ENCODE measurements at regions not wholly inside any gene's neighbourhood (a gene's known extent, or its start where the extent isn't known, plus 50 kb on each side); places are given as distances from the start of the nearest gene placed in this dataset.

DNA sequence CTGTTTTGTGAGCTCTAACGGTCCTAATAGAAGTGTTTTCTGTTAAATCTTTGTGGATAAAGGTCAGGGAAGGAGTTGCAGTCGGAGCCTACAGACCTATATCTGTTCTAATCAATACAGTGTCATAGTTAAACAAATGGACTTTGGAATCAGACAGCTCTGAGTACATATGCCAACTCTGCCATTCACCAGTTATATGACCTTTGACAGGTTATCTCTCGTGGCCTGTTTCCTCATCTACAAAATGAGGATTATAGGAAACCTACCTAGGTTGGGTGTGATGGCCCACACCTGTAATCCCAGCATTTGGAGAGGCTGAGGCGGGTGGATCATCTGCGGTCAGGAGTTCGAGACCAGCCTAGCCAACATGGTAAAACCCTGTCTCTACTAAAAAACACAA is 89.7 kb downstream of the MID1IP1 start:
- Histone ChIP-seq H3K9me2 (ENCODE audit: insufficient read depth) (no peaks in the 10 kb centered on the region), H3K4me1 (ENCODE audit: control insufficient read depth in 1 of 2, insufficient read depth in 2 of 2, low read length in 2 of 2) (no peaks in the 10 kb centered on the region), H3K4me2 (ENCODE audit: low read length) (no peak overlapping the region), H3K27me3 (ENCODE audit: insufficient read depth, low read length) (no peaks in the 10 kb centered on the region), H3K9ac (ENCODE audit: low read length) (no peak overlapping the region), H2AFZ (ENCODE audit: low read depth, low read length, poor library complexity, severe bottlenecking) (no peak overlapping the region), H3K27ac (ENCODE audit: low read depth, low read length) (no peak overlapping the region), H3K4me3 (replicated peaks in 1 of 2; ENCODE audit: low read depth in 1 of 2, low read length in 2 of 2) (no peak overlapping the region), H3K79me2 (ENCODE audit: insufficient read depth, low read length) (no peaks in the 10 kb centered on the region), H3K9me3 (ENCODE audit: control insufficient read depth in 1 of 2, insufficient read depth in 1 of 2, low read depth in 1 of 2, low read length in 2 of 2) (no peaks in the 10 kb centered on the region), H4K20me1 (ENCODE audit: insufficient read depth) (no peaks in the 10 kb centered on the region), H3K36me3 (ENCODE audit: control insufficient read depth in 1 of 2, insufficient read depth in 2 of 2, low read length in 2 of 2) (no peaks in the 10 kb centered on the region)
- BruUV-seq (replicated peaks) = no TSS peak
- no peak for ATAC-seq
- ChIA-PET RAD21 (ENCODE audit: low non-redundant PET in 1 of 2, low total read pairs in 2 of 2, uncharacterized antibody in 2 of 2, unreplicated experiment in 2 of 2) (no interaction called here), CTCF (no interaction called here), POLR2A (no interaction called here)
- intact Hi-C loops (cut with micrococcal nuclease) = no loop called here
- TF ChIP-seq POLR2AphosphoS5 (IDR thresholded peaks at IDR 0.05; ENCODE audit: low read depth, low read length) = no peak
- no peak for TF ChIP-seq CBX3 (IDR thresholded peaks at IDR 0.05; ENCODE audit: low read depth)
- TF ChIP-seq FOSL1 (IDR thresholded peaks at IDR 0.05; ENCODE audit: low read depth) = no peak
- no peak for TF ChIP-seq CEBPB (IDR thresholded peaks at IDR 0.05; ENCODE audit: low read depth)
- no peak for TF ChIP-seq SP1 (IDR thresholded peaks at IDR 0.05; ENCODE audit: low read depth)
- no peak for TF ChIP-seq EZH2phosphoT487 (IDR thresholded peaks at IDR 0.05; ENCODE audit: borderline replicate concordance)
- no peak for TF ChIP-seq EZH2 (IDR thresholded peaks at IDR 0.05)
- TF ChIP-seq TCF7L2 (IDR thresholded peaks at IDR 0.05; ENCODE audit: borderline replicate concordance, extremely low read depth, insufficient read depth, insufficient read length) = no peak
- TF ChIP-seq ELF1 (IDR thresholded peaks at IDR 0.05; ENCODE audit: borderline replicate concordance, low read depth) = no peak
- no peak for TF ChIP-seq EGR1 (IDR thresholded peaks at IDR 0.05; ENCODE audit: low read depth)
- TF ChIP-seq ZNF274 (IDR thresholded peaks at IDR 0.05; ENCODE audit: low read depth, low read length) = no peak
- TF ChIP-seq SRF (IDR thresholded peaks at IDR 0.05; ENCODE audit: low read depth) = no peak
- no peak for DNase-seq (ENCODE audit: low read depth, low spot score)

GRCh38 chrX:38891641-38892413 is 90.6 kb downstream of the MID1IP1 start:
- CTCF ChIA-PET = no interaction called here
- H2AFZ ChIP-seq (ENCODE audit: low read depth, low read length, poor library complexity, severe bottlenecking) = no peak overlapping the region
- H3K79me2 ChIP-seq (ENCODE audit: insufficient read depth, low read length) = no peaks in the 10 kb centered on the region
- no peaks in the 10 kb centered on the region for H3K27me3 ChIP-seq (ENCODE audit: insufficient read depth, low read length)
- H4K20me1 ChIP-seq (ENCODE audit: insufficient read depth) = no peaks in the 10 kb centered on the region
- RAD21 ChIA-PET (ENCODE audit: low non-redundant PET in 1 of 2, low total read pairs in 2 of 2, uncharacterized antibody in 2 of 2, unreplicated experiment in 2 of 2) = no interaction called here
- H3K9ac ChIP-seq (ENCODE audit: low read length) = no peak overlapping the region
- no peak for DNase-seq (ENCODE audit: low read depth, low spot score)
- no peaks in the 10 kb centered on the region for H3K4me1 ChIP-seq (ENCODE audit: control insufficient read depth in 1 of 2, insufficient read depth in 2 of 2, low read length in 2 of 2)
- no peaks in the 10 kb centered on the region for H3K9me3 ChIP-seq (ENCODE audit: control insufficient read depth in 1 of 2, insufficient read depth in 1 of 2, low read depth in 1 of 2, low read length in 2 of 2)
- H3K4me3 ChIP-seq (replicated peaks in 1 of 2; ENCODE audit: low read depth in 1 of 2, low read length in 2 of 2) = no peak overlapping the region
- no peak overlapping the region for H3K4me2 ChIP-seq (ENCODE audit: low read length)
- POLR2A ChIA-PET = no interaction called here
- no peaks in the 10 kb centered on the region for H3K9me2 ChIP-seq (ENCODE audit: insufficient read depth)
- no peak for ATAC-seq
- no TSS peak for BruUV-seq (replicated peaks)
- H3K27ac ChIP-seq (ENCODE audit: low read depth, low read length) = no peak overlapping the region
- intact Hi-C loops (cut with micrococcal nuclease) = no loop called here
- no peaks in the 10 kb centered on the region for H3K36me3 ChIP-seq (ENCODE audit: control insufficient read depth in 1 of 2, insufficient read depth in 2 of 2, low read length in 2 of 2)
- no peak for TF ChIP-seq CEBPB (IDR thresholded peaks at IDR 0.05; ENCODE audit: low read depth)
- TF ChIP-seq, protein P1, sequence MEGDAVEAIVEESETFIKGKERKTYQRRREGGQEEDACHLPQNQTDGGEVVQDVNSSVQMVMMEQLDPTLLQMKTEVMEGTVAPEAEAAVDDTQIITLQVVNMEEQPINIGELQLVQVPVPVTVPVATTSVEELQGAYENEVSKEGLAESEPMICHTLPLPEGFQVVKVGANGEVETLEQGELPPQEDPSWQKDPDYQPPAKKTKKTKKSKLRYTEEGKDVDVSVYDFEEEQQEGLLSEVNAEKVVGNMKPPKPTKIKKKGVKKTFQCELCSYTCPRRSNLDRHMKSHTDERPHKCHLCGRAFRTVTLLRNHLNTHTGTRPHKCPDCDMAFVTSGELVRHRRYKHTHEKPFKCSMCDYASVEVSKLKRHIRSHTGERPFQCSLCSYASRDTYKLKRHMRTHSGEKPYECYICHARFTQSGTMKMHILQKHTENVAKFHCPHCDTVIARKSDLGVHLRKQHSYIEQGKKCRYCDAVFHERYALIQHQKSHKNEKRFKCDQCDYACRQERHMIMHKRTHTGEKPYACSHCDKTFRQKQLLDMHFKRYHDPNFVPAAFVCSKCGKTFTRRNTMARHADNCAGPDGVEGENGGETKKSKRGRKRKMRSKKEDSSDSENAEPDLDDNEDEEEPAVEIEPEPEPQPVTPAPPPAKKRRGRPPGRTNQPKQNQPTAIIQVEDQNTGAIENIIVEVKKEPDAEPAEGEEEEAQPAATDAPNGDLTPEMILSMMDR (IDR thresholded peaks at IDR 0.05 in 2 of 3, conservative IDR thresholded peaks at IDR 0.05 in 1 of 3; ENCODE audit: borderline replicate concordance in 1 of 3, insufficient read depth in 1 of 3, low read depth in 2 of 3, low read length in 2 of 3) = no peak
- no peak for TF ChIP-seq ZFX (IDR thresholded peaks at IDR 0.05)
- no peak for TF ChIP-seq CBX3 (IDR thresholded peaks at IDR 0.05; ENCODE audit: low read depth)
- no peak for TF ChIP-seq EGR1 (IDR thresholded peaks at IDR 0.05; ENCODE audit: low read depth)
- no peak for TF ChIP-seq ATF3 (IDR thresholded peaks at IDR 0.05)
- no peak for TF ChIP-seq SP1 (IDR thresholded peaks at IDR 0.05; ENCODE audit: low read depth)
- no peak for TF ChIP-seq YY1 (IDR thresholded peaks at IDR 0.05; ENCODE audit: extremely low read depth, insufficient replicate concordance, low read depth, low read length)
- TF ChIP-seq MAX (IDR thresholded peaks at IDR 0.05) = no peak

Measured in HCT116 (cell line).